BLaER1 (cell line): ENCODE measurements at regions not wholly inside any gene's neighbourhood (a gene's known extent, or its start where the extent isn't known, plus 50 kb on each side); places are given as distances from the start of the nearest gene placed in this dataset.

Source experiments
- H3K27ac ChIP-seq: shearing (Covaris generic); formaldehyde crosslinking; 2 replicates; pipeline ENCODE4 v1.8.1; 2022
- H3K27me3 ChIP-seq: shearing (Covaris generic); formaldehyde crosslinking; 2 replicates; pipeline ENCODE4 v1.8.1; 2022
- H3K36me3 ChIP-seq: shearing (Covaris generic); formaldehyde crosslinking; 2 replicates; pipeline ENCODE4 v1.8.1; 2022
- H3K4me1 ChIP-seq: shearing (Covaris generic); formaldehyde crosslinking; 2 replicates; pipeline ENCODE4 v1.8.1; 2022
- H3K4me2 ChIP-seq: shearing (Covaris generic); formaldehyde crosslinking; 2 replicates; pipeline ENCODE4 v1.8.1; 2022
- H3K4me3 ChIP-seq: shearing (Covaris generic); formaldehyde crosslinking; 2 replicates; pipeline ENCODE4 v1.8.1; 2022
- H3K9ac ChIP-seq: shearing (Covaris generic); formaldehyde crosslinking; 2 replicates; pipeline ENCODE4 v1.8.1; 2022
- H3K9me3 ChIP-seq: shearing (Covaris generic); formaldehyde crosslinking; 2 replicates; pipeline ENCODE4 v1.8.1; 2022
- H4K20me1 ChIP-seq: shearing (Covaris generic); formaldehyde crosslinking; 2 replicates; pipeline ENCODE4 v1.8.1; 2022
- Cebpa-rat ChIP-seq: shearing (Covaris generic); IDR thresholded peaks from 2 replicates; pipeline ENCODE4 v1.8.1; 2022

DNA sequence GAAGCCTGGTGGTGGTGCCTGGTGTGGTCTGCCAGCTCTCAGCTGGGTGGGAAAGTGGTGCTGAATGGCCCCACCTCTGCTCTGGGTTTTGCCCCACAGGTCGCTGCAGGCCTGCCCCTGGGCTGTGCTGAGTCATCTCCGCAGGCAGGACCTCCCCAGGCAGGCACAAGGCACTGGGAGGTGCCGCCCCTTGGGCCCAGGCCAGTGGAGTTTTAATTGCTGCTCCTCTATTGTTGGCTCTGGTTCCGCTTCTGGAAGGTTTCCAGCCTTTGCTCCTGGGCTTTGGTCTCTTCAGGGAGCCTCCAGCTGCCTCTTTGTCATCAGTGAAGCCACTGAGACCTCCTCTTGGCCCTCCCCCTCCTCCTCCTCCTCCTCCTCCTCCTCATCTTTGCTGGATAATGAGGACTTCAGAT lies 180.3 kb upstream of the GRB10 start:
- Histone ChIP-seq H4K20me1 (no peaks in the 10 kb centered on the region), H3K27me3 (no peaks in the 10 kb centered on the region), H3K4me1 (peaks cover 14% of the 10 kb centered on the region), H3K9me3 (peaks cover 18% of the 10 kb centered on the region), H3K36me3 (no peaks in the 10 kb centered on the region), H3K9ac (no peak overlapping the region), H3K4me2 (peak overlapping the region; percentile 31), H3K27ac (no peak overlapping the region), H3K4me3 (no peak overlapping the region)
- no peak for TF ChIP-seq Cebpa-rat

DNA sequence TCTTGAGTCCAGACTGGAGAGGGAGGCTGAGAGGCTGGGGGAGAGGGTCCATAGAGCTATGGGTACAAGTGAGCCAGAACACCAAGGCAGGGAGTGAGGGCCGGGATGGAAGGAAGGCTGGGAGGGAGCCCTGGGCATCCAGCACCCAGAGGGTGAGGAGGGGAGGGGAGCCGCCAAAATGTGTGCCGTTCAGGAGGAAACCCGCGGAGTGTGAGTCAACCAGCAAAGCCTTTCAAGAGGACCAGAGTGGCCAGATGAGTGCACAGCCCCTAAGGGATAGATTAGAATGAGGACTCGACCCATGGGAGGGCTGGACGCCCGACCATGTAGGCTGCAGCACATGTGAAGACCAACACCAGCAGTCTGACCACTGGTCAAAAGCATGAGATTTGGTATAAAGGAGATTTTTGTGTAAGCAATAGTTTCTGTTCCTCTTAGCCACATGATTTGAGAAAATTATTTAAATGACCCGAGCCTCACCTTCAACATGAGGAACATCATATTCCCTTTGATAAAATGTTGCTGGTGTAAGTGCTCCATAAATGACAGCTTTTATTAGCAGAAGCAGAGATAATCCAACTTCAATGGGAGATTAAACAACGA lies 179.7 kb upstream of the GRB10 start:
- Histone ChIP-seq H3K9me3 (peaks cover 12% of the 10 kb centered on the region), H3K4me2 (peak overlapping the region; percentile 31), H4K20me1 (no peaks in the 10 kb centered on the region), H3K4me3 (no peak overlapping the region), H3K36me3 (no peaks in the 10 kb centered on the region), H3K9ac (no peak overlapping the region), H3K27me3 (no peaks in the 10 kb centered on the region), H3K4me1 (peaks cover 17% of the 10 kb centered on the region), H3K27ac (no peak overlapping the region)
- no peak for TF ChIP-seq Cebpa-rat

DNA sequence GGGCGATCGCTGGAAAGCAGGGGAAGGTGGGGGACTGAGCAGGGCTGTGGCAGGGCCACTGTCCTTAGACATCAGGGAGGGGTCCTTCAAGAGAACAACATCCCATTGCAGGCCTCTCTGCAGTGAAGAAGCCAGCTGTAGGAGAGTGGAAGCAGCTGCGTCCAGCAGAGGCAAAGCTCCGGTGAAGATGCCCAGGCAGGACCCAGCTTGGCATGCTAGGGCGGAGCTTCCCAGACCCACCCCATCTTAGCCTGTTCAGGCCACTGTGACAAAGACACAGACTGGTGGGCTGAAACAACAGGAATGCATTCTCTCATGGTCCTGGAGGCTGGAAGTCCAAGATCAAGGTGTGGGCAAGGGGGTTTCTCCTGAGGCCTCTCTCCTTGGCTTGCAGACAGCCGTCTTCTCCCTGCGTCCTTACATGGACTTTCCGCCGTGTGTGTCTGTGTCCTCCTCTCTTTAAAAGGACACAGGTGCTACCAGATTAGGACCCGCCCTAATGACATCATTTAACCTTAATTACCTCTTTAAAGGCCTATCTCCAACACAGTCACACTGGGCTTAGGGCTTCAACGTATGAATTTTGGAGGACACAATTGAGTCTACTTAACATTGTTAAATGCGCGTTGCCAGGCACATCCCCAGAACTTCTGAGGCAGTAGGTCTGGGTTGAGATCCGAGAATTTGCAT lies 178.1 kb upstream of the GRB10 start:
- Histone ChIP-seq H3K4me1 (peaks cover 33% of the 10 kb centered on the region), H3K4me2 (no peak overlapping the region), H3K4me3 (no peak overlapping the region), H3K9me3 (peaks cover 4% of the 10 kb centered on the region), H4K20me1 (no peaks in the 10 kb centered on the region), H3K27ac (no peak overlapping the region), H3K9ac (no peak overlapping the region), H3K36me3 (no peaks in the 10 kb centered on the region), H3K27me3 (no peaks in the 10 kb centered on the region)
- no peak for TF ChIP-seq Cebpa-rat

DNA sequence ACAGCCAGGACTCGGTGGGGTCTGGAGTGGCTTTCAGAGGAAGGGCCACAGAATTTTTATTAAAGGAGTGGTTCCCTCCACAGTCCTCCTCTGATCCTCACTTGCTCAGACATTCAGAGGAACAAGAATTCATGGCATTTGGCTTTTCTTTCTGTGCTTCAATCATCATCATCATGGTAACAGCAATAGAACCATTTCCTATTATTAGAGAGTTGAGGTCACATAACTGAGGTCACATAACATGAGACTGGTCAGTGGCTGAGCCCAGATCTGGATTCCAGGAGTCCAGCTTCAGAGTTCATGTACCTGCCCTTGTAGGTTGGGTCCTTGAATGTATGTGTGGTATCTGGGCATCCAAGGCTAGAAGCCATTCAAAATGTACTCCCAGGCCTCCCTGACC lies 177.3 kb upstream of the GRB10 start:
- Histone ChIP-seq H3K4me2 (no peak overlapping the region), H3K9me3 (no peaks in the 10 kb centered on the region; the same call in 1 of the 2 replicates), H3K4me1 (peaks cover 36% of the 10 kb centered on the region), H3K27ac (no peak overlapping the region), H3K9ac (no peak overlapping the region), H3K4me3 (no peak overlapping the region), H4K20me1 (no peaks in the 10 kb centered on the region), H3K36me3 (no peaks in the 10 kb centered on the region), H3K27me3 (no peaks in the 10 kb centered on the region)
- no peak for TF ChIP-seq Cebpa-rat

DNA sequence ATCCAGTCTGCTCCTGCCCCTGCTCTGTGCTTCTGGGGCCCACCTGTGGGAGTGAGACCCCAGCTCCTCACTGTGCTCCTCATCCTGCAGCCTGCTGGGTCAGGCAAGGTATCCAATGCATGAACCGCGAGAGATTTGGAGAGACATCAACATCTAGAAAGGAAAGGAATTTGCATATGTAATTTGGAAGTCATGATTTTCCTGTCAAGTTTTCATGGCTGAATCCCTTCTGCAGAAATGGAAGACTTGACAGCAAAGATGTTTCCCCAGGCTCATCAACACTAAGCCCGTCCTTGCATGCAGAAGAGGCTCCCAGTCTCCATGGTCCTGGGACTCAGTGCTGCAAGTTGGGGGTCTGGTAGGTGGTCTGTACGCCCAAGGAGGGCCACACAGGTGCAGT lies 176.9 kb upstream of the GRB10 start:
- H3K4me1 ChIP-seq: peaks cover 41% of the 10 kb centered on the region
- no peaks in the 10 kb centered on the region; the same call in 1 of the 2 replicates for H3K9me3 ChIP-seq
- H3K9ac ChIP-seq: no peak overlapping the region
- no peak overlapping the region for H3K4me3 ChIP-seq
- no peak for TF ChIP-seq Cebpa-rat
- H3K27ac ChIP-seq: no peak overlapping the region
- no peaks in the 10 kb centered on the region for H3K36me3 ChIP-seq
- H4K20me1 ChIP-seq: no peaks in the 10 kb centered on the region
- no peak overlapping the region for H3K4me2 ChIP-seq
- H3K27me3 ChIP-seq: no peaks in the 10 kb centered on the region

DNA sequence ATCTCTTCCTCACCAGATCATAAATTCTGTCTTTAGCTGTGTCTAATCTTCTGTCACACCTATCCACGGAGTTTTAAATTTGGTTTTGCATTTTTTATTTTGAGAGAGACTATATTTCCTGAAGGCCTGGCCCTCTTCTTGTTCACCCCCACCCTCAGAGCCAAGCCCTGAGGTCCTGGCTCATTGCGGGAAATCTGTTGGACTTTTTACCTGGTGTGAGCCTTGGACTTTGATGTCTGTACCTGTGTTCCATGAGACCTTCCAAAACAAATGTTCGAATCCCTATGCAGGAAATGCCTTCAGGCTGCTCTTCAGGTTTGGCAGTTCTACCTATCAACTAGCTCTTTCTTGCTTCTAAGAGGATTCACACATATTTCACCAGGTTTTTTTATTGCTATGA lies 175.2 kb upstream of the GRB10 start:
- H3K27ac ChIP-seq: no peak overlapping the region
- 0 out of 2 replicates have a peak overlapping the region, but pooled peaks have one; percentile 42 for H3K4me2 ChIP-seq
- H3K4me3 ChIP-seq: no peak overlapping the region
- TF ChIP-seq Cebpa-rat: no peak
- no peaks in the 10 kb centered on the region for H3K36me3 ChIP-seq
- no peak overlapping the region for H3K9ac ChIP-seq
- peaks cover 52% of the 10 kb centered on the region for H3K4me1 ChIP-seq
- no peaks in the 10 kb centered on the region for H3K27me3 ChIP-seq
- no peaks in the 10 kb centered on the region for H3K9me3 ChIP-seq
- H4K20me1 ChIP-seq: no peaks in the 10 kb centered on the region

DNA sequence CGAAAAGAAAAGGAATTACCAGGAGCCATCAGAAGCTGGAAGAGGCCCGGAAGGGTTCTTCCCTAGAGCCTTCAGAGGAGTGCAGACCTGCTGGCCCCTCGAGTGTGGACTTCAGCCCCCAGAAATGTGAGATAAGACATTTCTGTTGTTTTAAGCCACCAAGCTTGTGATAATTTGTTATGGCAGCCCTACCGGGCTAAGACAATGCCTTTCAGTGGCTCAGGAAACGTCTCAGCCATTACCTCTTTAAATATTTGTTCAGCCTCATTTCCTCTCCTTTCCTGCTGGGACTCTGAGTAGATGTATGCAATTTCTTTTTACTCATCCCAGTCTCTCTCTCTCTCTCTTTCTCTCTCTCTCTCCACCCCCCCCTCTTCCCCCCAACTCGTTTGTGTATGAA lies 174.7 kb upstream of the GRB10 start:
- no peaks in the 10 kb centered on the region for H3K27me3 ChIP-seq
- H3K4me3 ChIP-seq: no peak overlapping the region
- TF ChIP-seq Cebpa-rat: no peak

DNA sequence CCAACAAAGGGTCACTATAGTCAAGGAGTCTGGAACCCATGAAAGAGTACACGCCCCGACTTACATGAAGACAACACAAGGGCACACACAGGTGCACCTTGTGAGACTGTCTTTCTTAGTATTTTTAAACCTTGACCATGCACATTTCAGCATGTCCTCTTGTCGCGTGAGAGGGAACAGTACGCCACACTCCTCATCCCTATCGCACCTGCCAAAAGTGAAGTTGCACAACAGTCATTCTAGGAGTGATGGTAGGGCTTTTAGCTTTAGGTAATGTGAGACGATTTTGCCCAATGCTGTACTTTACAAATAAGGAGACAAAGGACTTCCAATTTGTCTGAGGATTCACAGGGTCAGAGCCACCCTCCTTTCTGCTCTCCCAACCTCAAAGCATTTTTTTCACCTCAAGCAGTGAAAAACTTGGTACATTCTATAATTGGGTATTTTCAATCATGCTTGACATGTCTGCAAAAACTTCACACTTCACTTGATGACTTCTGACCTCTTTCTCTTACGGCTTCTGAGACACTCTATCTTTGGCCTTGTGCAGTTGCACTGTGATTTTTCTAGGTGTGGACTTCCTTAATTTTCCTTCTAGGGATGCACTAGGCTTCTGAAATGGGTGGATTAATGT lies 173.9 kb upstream of the GRB10 start:
- Histone ChIP-seq H3K4me2 (peak overlapping the region; percentile 42), H3K27ac (no peak overlapping the region), H3K9ac (no peak overlapping the region), H3K27me3 (no peaks in the 10 kb centered on the region), H3K36me3 (no peaks in the 10 kb centered on the region), H3K4me3 (no peak overlapping the region), H4K20me1 (no peaks in the 10 kb centered on the region), H3K9me3 (no peaks in the 10 kb centered on the region), H3K4me1 (peaks cover 47% of the 10 kb centered on the region)
- no peak for TF ChIP-seq Cebpa-rat

More for the DNA sequence above, 174.7 kb upstream of the GRB10 start:
- Histone ChIP-seq H3K36me3 (no peaks in the 10 kb centered on the region), H4K20me1 (no peaks in the 10 kb centered on the region), H3K9me3 (no peaks in the 10 kb centered on the region), H3K27ac (no peak overlapping the region), H3K4me1 (peaks cover 51% of the 10 kb centered on the region), H3K4me2 (peak overlapping the region; percentile 42; the same call in 1 of the 2 replicates), H3K9ac (no peak overlapping the region)

DNA sequence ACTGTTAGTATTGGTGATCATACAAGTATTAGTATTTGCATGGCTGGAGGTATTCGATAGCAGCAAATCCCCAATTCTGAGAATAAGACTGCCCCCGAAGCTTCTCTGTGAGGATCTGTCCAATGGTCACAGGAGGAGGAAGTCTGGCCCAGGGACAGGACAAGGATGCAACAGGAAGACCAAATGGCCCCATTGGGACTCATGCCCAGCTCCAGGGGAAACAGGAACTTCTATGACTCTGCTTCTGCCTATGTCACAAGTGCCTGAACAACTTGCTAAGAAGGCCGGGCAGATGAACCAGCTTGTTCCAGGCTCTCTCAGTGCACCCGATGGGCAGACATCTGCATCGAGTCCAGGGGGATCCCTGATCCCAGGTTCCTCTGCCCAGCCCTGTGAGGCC lies 172.0 kb upstream of the GRB10 start:
- H3K36me3 ChIP-seq: no peaks in the 10 kb centered on the region
- no peaks in the 10 kb centered on the region for H3K27me3 ChIP-seq
- TF ChIP-seq Cebpa-rat: no peak
- H3K27ac ChIP-seq: no peak overlapping the region
- 0 out of 2 replicates have a peak, but pooled peaks cover 4% of the 10 kb centered on the region for H3K9me3 ChIP-seq
- H3K9ac ChIP-seq: no peak overlapping the region
- peaks cover 47% of the 10 kb centered on the region for H3K4me1 ChIP-seq
- no peak overlapping the region for H3K4me3 ChIP-seq
- H3K4me2 ChIP-seq: peak overlapping the region; percentile 59
- no peaks in the 10 kb centered on the region for H4K20me1 ChIP-seq

DNA sequence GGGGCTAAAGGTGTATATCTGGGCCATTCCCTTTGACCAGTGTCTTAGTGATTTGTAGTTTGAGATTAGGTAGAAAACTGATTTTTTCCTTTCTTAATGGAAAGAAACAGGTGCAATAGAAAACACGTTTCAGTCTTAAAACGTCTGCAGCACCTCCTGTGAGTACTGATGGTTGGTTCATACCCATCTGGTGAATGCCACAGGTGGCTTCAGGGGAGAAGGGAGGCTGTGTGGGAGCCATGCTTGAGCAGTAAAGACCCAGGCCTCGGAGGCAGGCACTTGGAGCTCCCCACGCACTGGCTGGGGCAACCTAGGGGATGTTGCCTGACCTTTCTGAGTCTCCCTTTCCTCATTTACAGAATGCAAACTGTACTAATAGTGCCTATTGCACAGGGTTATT lies 171.5 kb upstream of the GRB10 start:
- H3K27me3 ChIP-seq: no peaks in the 10 kb centered on the region
- H4K20me1 ChIP-seq: no peaks in the 10 kb centered on the region
- no peak for TF ChIP-seq Cebpa-rat
- peaks cover 7% of the 10 kb centered on the region; the same call in 1 of the 2 replicates for H3K9me3 ChIP-seq
- peak overlapping the region; percentile 39; the same call in 1 of the 2 replicates for H3K27ac ChIP-seq
- H3K4me1 ChIP-seq: peaks cover 47% of the 10 kb centered on the region
- peak overlapping the region; percentile 59 for H3K4me2 ChIP-seq
- H3K9ac ChIP-seq: no peak overlapping the region
- H3K36me3 ChIP-seq: no peaks in the 10 kb centered on the region
- H3K4me3 ChIP-seq: no peak overlapping the region
